ENCODE measurements at regions not wholly inside any gene's neighbourhood (a gene's known extent, or its start where the extent isn't known, plus 50 kb on each side); places are given as distances from the start of the nearest gene placed in this dataset.

DNA sequence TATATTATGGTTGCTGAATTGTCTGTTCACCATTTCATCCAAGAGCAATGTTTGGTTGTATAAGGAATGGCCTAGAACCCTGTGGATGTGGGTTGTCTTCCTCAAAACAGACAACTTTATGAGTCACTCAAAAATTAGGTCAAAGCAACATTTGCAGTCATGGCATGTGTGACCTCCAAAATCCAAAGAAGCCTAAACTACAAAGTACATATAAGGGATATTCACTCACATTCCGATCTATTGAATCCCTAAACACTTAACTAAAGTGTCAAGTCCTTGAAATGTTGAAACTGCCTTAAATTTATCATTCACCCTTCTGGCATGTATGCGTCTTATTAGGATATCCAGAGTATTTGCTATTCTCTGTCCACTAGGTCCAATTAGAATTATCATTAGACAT, 491.5 kb downstream of the NUF2 start:
- DNase-seq (ENCODE audit: low read depth) = no peak

DNA sequence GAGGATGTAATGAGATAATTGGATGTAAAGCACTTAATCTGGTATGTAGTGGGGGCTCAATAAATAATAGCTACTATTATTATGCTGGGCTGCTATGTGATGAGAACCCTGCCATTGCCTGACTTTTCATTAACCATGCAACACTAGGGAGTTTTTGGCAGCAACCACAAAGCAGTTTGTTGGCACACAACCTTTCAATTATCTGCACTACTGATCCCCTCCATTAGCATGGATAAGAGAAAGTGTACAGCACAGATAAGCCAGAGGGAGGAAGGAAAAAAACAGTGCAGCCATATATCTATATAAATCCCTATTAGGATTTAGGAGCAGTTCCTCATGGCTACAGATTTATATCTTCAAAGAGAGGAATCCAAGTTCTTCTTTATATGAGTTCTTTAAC, 498.5 kb downstream of the NUF2 start:
- no peak for DNase-seq (ENCODE audit: low read depth)

- no peak for DNase-seq (ENCODE audit: low read depth)
Measured at GRCh38 chr1:163820766-163821165, 499.0 kb downstream of the NUF2 start.

DNA sequence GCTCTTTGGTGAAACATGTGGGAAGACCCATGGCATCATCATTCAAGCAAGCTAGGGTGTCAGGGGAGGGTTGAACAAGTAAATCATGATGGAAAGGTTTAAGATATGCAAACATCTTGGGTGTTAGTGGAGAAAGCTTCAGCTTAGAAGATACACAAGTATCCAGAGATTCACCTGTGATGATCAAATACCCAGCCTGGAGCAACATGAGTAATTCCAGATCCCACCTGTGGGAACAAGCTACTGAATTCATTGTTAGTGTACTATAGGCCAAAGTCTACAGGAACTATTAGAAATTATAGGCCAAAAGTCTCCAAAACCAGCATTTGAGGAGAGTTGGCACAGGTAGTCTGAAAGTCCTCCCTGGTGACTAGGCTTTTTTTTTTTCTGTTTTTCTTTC, 499.9 kb downstream of the NUF2 start:
- no peak for DNase-seq (ENCODE audit: low read depth)

GRCh38 chr1:163823017-163823416, 501.3 kb downstream of the NUF2 start:
- no peak for DNase-seq (ENCODE audit: low read depth)

GRCh38 chr1:163824006-163824405, 502.3 kb downstream of the NUF2 start:
- DNase-seq (ENCODE audit: low read depth) = no peak

DNA sequence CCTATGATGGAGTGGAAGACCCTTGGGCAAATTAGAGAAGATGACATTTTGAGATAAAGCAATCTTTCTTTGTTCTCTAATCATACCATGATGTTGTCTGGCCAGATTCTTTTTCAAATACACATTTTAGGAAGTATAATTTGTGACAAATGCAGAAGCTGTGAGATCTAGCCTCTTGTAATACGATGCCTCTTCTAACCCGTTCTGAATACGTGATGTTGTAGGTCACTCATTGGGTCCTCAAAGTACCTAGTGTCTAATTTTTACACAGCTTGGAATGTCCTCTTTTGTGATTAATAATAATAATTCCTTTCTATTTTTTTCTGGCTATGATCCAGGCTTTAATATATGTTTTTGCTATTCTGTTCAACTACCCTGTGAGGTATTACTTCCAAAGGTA, 502.7 kb downstream of the NUF2 start:
- DNase-seq (ENCODE audit: low read depth) = no peak

- DNase-seq (ENCODE audit: low read depth) = no peak
Measured at GRCh38 chr1:163826500-163826899, 504.7 kb downstream of the NUF2 start.

GRCh38 chr1:163834778-163835177, 513.0 kb downstream of the NUF2 start:
- no peak for DNase-seq (ENCODE audit: low read depth)

DNA sequence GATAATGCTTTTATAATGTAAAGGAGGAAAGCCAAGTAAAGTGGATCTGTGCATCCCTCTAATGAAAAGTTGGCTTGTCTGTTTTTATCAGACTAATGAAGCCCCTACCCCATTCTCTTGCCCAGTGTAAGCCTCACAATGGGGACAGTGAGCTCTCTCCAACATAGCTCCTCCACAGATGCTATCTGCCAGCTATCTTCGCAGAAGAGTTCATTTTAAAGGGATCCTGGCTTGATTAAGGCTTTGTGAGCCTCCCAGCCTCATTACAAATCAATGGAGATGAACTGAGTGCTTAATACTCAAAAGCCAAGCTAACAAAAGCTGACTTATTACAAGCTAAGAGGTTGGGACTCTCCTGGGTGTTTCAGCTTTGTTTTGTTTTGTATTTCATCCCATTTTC, 514.7 kb downstream of the NUF2 start:
- no peak for DNase-seq (ENCODE audit: low read depth)

DNA sequence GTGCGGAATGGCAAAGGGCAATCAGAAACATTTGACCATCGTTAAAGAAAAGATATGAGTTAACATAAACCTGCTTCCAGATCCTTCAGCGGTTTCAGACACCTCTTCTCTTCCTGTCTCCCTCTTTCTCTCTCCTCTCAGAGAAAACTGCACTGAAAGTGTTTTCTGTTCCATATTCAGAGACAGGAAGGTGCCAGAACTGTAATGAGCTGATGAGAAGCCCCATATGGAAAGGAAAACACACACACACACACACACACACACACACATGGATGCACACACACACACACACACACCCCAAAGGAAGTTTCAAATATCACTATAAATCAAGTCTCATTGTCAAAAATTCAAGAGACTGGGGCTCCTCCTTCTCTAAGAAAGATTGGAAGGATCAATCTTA, 515.5 kb downstream of the NUF2 start:
- no peak for DNase-seq (ENCODE audit: low read depth)

GRCh38 chr1:163842571-163842970, 520.8 kb downstream of the NUF2 start:
- DNase-seq (ENCODE audit: low read depth) = no peak

GRCh38 chr1:163844459-163844858, 522.7 kb downstream of the NUF2 start:
- DNase-seq (ENCODE audit: low read depth) = no peak

- DNase-seq (ENCODE audit: low read depth) = no peak
Measured at GRCh38 chr1:163845279-163845678, 523.5 kb downstream of the NUF2 start.

GRCh38 chr1:163863731-163864130, 542.0 kb downstream of the NUF2 start:
- DNase-seq (ENCODE audit: low read depth) = no peak

DNA sequence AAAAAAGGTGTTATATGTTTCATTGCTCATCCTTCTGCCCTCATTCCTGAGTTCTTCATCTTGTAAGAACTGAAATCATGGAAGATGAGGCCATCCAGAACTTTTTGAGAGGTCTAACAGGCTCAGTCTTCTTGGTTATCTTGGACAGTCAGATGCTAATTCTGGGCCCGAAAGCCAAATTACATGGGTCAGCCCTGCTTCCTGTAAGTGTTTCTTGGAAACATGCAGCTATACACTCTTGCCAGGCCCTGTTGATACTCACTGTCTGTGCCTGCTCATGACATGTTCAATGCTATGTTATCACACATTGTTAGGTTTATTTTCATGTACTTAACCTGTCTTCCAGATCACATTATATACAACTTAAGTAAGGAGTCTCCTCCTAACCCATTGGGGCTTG, 542.5 kb downstream of the NUF2 start:
- DNase-seq (ENCODE audit: low read depth) = no peak

DNA sequence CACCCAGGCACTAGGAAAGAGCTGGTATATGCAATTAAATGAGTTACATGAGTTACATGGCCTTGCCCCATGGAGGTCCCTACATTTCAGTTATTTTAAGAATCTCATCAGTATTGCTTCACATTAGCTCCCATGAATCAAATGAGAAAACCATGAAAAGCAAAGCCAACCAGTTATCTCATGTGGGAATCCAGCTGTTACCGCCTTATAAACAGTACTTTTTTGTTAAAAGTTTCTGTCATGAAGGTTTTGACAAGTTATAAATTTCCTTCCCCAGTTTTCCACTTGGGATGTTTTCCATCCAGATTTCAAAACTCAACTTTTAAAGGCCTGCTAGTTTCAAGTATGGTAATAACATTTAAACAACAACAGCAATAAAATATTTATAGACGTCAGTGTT, 544.8 kb downstream of the NUF2 start:
- DNase-seq (ENCODE audit: low read depth) = no peak

- no peak for DNase-seq (ENCODE audit: low read depth)
Measured at GRCh38 chr1:163870666-163871065, 548.9 kb downstream of the NUF2 start.

DNA sequence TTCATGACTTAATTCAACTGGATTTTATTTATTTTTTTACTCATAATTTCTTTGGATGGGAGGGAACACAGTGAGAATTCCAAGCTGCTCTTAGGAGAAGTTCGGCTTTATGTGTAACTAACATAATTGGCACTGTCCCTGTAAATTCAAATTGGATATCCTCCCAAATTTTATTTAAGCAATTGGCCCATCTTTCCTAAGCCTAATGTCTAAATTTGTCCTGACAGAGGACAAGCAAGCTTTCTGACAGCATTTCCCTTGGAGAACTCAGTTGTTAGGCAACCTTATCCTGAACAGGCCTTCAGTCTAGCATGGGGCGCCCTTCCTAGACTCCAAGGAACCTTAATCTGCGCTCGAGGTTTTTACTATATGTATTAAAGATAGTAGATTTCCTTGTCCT, 550.3 kb downstream of the NUF2 start:
- DNase-seq (ENCODE audit: low read depth) = no peak

GRCh38 chr1:163874070-163874469, 552.3 kb downstream of the NUF2 start:
- DNase-seq (ENCODE audit: low read depth) = no peak

GRCh38 chr1:163875200-163875926, 553.6 kb downstream of the NUF2 start:
- no peak for DNase-seq (ENCODE audit: low read depth)

DNA sequence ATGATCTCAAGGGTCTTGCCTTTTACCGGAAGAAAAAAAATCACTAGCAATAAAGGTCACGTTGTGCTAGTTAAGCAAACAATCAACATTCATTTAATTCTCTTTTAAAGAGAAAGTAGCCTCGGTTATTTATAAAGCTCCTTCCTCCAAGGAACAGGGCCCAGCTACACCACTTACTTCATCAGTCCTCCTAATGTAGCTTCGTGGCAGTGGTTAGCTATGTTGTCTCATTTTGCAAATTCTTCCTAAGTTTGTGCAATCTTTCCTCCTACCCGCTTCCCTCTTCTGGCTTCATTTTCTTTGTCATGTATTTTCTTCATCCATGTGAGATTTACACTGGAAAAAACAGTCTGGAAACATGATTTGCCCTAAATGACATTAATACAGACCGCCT, 554.2 kb downstream of the NUF2 start:
- no peak for DNase-seq (ENCODE audit: low read depth)

- DNase-seq (ENCODE audit: low read depth) = no peak
Measured at GRCh38 chr1:163876546-163876945, 554.8 kb downstream of the NUF2 start.

GRCh38 chr1:163877016-163877415, 555.3 kb downstream of the NUF2 start:
- no peak for DNase-seq (ENCODE audit: low read depth)

DNA sequence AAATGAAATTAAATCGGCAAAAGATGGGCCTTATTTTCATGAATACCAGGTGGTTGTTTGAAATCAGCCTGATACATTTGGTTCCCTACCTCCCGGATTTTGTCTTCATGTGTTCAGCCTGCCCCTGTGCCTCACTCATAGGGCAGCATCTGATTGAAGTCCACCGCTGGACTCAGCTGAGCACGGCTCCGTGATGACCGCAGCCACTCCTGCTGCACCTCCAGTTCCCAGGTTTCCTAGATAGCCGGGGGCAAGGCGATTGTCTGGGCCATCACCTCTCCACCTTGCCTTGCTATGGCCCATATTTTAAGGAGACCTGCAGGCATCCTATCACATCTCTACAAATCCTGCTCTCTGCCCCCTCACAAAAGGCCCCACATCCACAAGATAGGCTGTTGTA, 563.8 kb downstream of the NUF2 start:
- DNase-seq (ENCODE audit: low read depth) = no peak
